H9 (cell line): ENCODE measurements at regions not wholly inside any gene's neighbourhood (a gene's known extent, or its start where the extent isn't known, plus 50 kb on each side); places are given as distances from the start of the nearest gene placed in this dataset.

Experiments
- DNase-seq: peaks from one replicate; pipeline ENCODE4 v3.0.0-alpha.2; 2017
- H2AFZ ChIP-seq: one replicate; pipeline ENCODE4 v1.6.1; 2013; ENCODE audit warnings: mild to moderate bottlenecking, low read length, control low read depth, moderate library complexity
- H2AK5ac ChIP-seq: 2 replicates; pipeline ENCODE4 v1.6.1; 2013; ENCODE audit warnings: low read length, control low read depth, mixed read lengths; ENCODE audit not compliant: insufficient read length
- H2BK120ac ChIP-seq: one replicate; pipeline ENCODE4 v1.6.1; 2013; ENCODE audit warnings: low read depth, mild to moderate bottlenecking, low read length, control low read depth, inconsistent platforms; ENCODE audit not compliant: poor library complexity, severe bottlenecking
- H2BK12ac ChIP-seq: 2 replicates; pipeline ENCODE4 v1.6.1; 2013; ENCODE audit warnings: low read length, control low read depth, mixed read lengths, low read depth; ENCODE audit not compliant: insufficient read length
- H2BK15ac ChIP-seq: 2 replicates; pipeline ENCODE4 v1.6.1; 2013; ENCODE audit warnings: low read depth, low read length, control low read depth
- H2BK20ac ChIP-seq: one replicate; pipeline ENCODE4 v1.6.1; 2013; ENCODE audit warnings: low read depth, mild to moderate bottlenecking, low read length, control low read depth, inconsistent platforms; ENCODE audit not compliant: poor library complexity, severe bottlenecking
- H2BK5ac ChIP-seq: 2 replicates; pipeline ENCODE4 v1.6.1; 2013; ENCODE audit warnings: low read length, control low read depth, mixed read lengths; ENCODE audit not compliant: insufficient read length
- H3K14ac ChIP-seq: 2 replicates; pipeline ENCODE4 v1.6.1; 2013; ENCODE audit warnings: low read length, control low read depth; ENCODE audit not compliant: insufficient read depth
- H3K18ac ChIP-seq: 2 replicates; pipeline ENCODE4 v1.6.1; 2013; ENCODE audit warnings: low read depth, mild to moderate bottlenecking, mixed read lengths, low read length, control low read depth; ENCODE audit not compliant: insufficient read length
- H3K23ac ChIP-seq: 2 replicates; pipeline ENCODE4 v1.6.1; 2013; ENCODE audit warnings: low read length, control low read depth, mixed read lengths, low read depth; ENCODE audit not compliant: insufficient read length
- H3K23me2 ChIP-seq: 2 replicates; pipeline ENCODE4 v1.6.1; 2013; ENCODE audit warnings: low read depth, mild to moderate bottlenecking, mixed read lengths, low read length, control low read depth; ENCODE audit not compliant: insufficient read length, poor library complexity, severe bottlenecking
- H3K27ac ChIP-seq: 2 replicates; pipeline ENCODE4 v1.5.1; 2013; ENCODE audit warnings: low read length, control low read depth, mixed read lengths, low read depth; ENCODE audit not compliant: insufficient read length
- H3K27me3 ChIP-seq: 2 replicates; pipeline ENCODE4 v1.6.1; 2013; ENCODE audit warnings: low read length, control low read depth, inconsistent platforms; ENCODE audit not compliant: insufficient read depth
- H3K4ac ChIP-seq: 2 replicates; pipeline ENCODE4 v1.6.1; 2013; ENCODE audit warnings: low read depth, mild to moderate bottlenecking, control low read depth, inconsistent platforms, low read length, moderate library complexity
- H3K4me1 ChIP-seq: 2 replicates; pipeline ENCODE4 v1.6.1; 2013; ENCODE audit warnings: low read length, control low read depth, inconsistent platforms; ENCODE audit not compliant: insufficient read depth
- H3K4me2 ChIP-seq: 2 replicates; pipeline ENCODE4 v1.6.1; 2013; ENCODE audit warnings: low read length, control low read depth, mixed read lengths; ENCODE audit not compliant: insufficient read length, insufficient read depth
- H3K56ac ChIP-seq: 2 replicates; pipeline ENCODE4 v1.6.1; 2013; ENCODE audit warnings: low read depth, mild to moderate bottlenecking, mixed read lengths, low read length, control low read depth; ENCODE audit not compliant: insufficient read length
- H3K79me1 ChIP-seq: 2 replicates; pipeline ENCODE4 v1.6.1; 2013; ENCODE audit warnings: low read depth, mild to moderate bottlenecking, moderate library complexity, low read length, control low read depth, inconsistent platforms; ENCODE audit not compliant: insufficient read depth, poor library complexity, severe bottlenecking
- H3K79me2 ChIP-seq: 2 replicates; pipeline ENCODE4 v1.6.1; 2013; ENCODE audit warnings: low read length, control low read depth, inconsistent platforms; ENCODE audit not compliant: insufficient read depth
- H3K9ac ChIP-seq: 2 replicates; pipeline ENCODE4 v1.6.1; 2013; ENCODE audit warnings: low read length, control low read depth, mixed read lengths; ENCODE audit not compliant: insufficient read length; ENCODE audit errors: extremely low read depth
- H3K9me3 ChIP-seq: one replicate; pipeline ENCODE4 v1.6.1; 2013; ENCODE audit warnings: low read depth, low read length, inconsistent platforms; ENCODE audit not compliant: control insufficient read depth
- H3T11ph ChIP-seq: one replicate; pipeline ENCODE4 v1.6.1; 2013; ENCODE audit warnings: mild to moderate bottlenecking, low read length, control low read depth, inconsistent platforms
- H4K20me1 ChIP-seq: one replicate; pipeline ENCODE4 v1.6.1; 2013; ENCODE audit not compliant: control insufficient read depth, insufficient read length, insufficient read depth
- H4K5ac ChIP-seq: 2 replicates; pipeline ENCODE4 v1.6.1; 2013; ENCODE audit warnings: low read depth, mild to moderate bottlenecking, mixed read lengths, low read length, control low read depth; ENCODE audit not compliant: insufficient read length
- H4K8ac ChIP-seq: replicated peaks from 2 replicates; pipeline ENCODE4 v1.6.1; 2013; ENCODE audit warnings: low read length, control low read depth, mixed read lengths, low read depth; ENCODE audit not compliant: insufficient read length
- H4K91ac ChIP-seq: 2 replicates; pipeline ENCODE4 v1.6.1; 2013; ENCODE audit warnings: low read depth, mild to moderate bottlenecking, moderate library complexity, mixed read lengths, low read length, control low read depth; ENCODE audit not compliant: insufficient read length
- H3K27ac Mint-ChIP-seq, 3 experiments: 2 replicates in 2 of 3; 3 replicates in 1 of 3; pipeline ENCODE4 v1.8.0; 2020 to 2021; ENCODE audit warnings: mixed read lengths in 3 of 3, mild to moderate bottlenecking in 1 of 3, moderate library complexity in 1 of 3
- H3K27me3 Mint-ChIP-seq: 2 replicates; pipeline ENCODE4 v1.8.0; 2021; ENCODE audit warnings: low read depth, mild to moderate bottlenecking, moderate library complexity, mixed read lengths
- H3K36me3 Mint-ChIP-seq, 3 experiments: 2 replicates in 2 of 3; 3 replicates in 1 of 3; pipeline ENCODE4 v1.8.0; 2020 to 2021; ENCODE audit warnings: low read depth in 3 of 3, mixed read lengths in 3 of 3; ENCODE audit not compliant: insufficient read depth in 1 of 3
- H3K4me1 Mint-ChIP-seq, 2 experiments: 2 replicates each; pipeline ENCODE4 v1.8.0; 2020; ENCODE audit warnings: mixed read lengths in 2 of 2
- H3K4me3 Mint-ChIP-seq, 2 experiments: 2 replicates in 1 of 2; 3 replicates in 1 of 2; pipeline ENCODE4 v1.8.0; 2020 to 2021; ENCODE audit warnings: mild to moderate bottlenecking in 2 of 2, mixed read lengths in 2 of 2, moderate library complexity in 1 of 2
- H3K9me3 Mint-ChIP-seq, 2 experiments: 2 replicates in 1 of 2; 3 replicates in 1 of 2; pipeline ENCODE4 v1.8.0; 2020; ENCODE audit warnings: mild to moderate bottlenecking in 2 of 2, mixed read lengths in 2 of 2, moderate library complexity in 1 of 2
- WGBS: extraction: QIAGEN DNeasy Blood & Tissue Kit; methylation state at CpG from one replicate; pipeline ENCODE4 v1.1.7; 2013; ENCODE audit warnings: missing lambda C conversion rate, low lambda C conversion rate, mixed read lengths; ENCODE audit not compliant: insufficient read length; ENCODE audit errors: extremely low coverage; 5-methylcytosine and 5-hydroxymethylcytosine counted together
- TF ChIP-seq, protein P1 (sequence below): fragments of 200-600 bp; sonication (generic); conservative IDR thresholded peaks from 3 replicates; pipeline ENCODE4 v1.8.0; 2021; ENCODE audit warnings: antibody characterized with exemption, mild to moderate bottlenecking

DNA sequence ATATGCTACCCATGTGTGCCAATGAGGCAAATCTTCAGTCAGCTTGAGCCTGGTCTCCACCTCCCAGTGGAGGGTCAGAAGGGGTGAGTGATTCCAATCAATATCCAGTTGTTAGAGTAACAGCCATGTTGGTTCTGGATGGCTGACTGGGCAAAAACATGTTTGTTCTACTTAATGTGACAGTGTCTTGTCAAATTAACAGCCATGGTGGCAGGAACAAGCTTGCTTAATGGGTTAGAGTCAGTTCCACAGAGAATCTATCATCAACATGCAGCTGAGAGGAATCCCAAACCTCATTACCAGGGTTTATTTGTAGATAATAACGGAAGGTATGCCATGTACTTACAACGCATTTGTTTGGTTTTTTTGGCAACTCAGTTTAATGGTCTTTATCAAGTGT is 133.2 kb downstream of the SLC17A6 start:
- H3K9me3 Mint-ChIP-seq: no peaks in the 10 kb centered on the region
- Histone ChIP-seq H3K14ac (no peak overlapping the region), H3K79me2 (no peaks in the 10 kb centered on the region), H4K8ac (no peak overlapping the region), H2BK5ac (no peak overlapping the region), H3K9ac (no peak overlapping the region), H2BK120ac (no peak overlapping the region), H2AFZ (no peak overlapping the region), H4K91ac (no peak overlapping the region), H3K4me1 (no peaks in the 10 kb centered on the region), H3K56ac (no peak overlapping the region), H3K4ac (no peak overlapping the region), H3K27me3 (no peaks in the 10 kb centered on the region), H4K5ac (no peak overlapping the region), H4K20me1 (no peaks in the 10 kb centered on the region), H3K9me3 (no peaks in the 10 kb centered on the region), H3K27ac (no peak overlapping the region), H2BK12ac (no peak overlapping the region), H3K4me2 (no peak overlapping the region), H2BK20ac (no peak overlapping the region), H3K23me2 (no peaks in the 10 kb centered on the region), H3K18ac (no peak overlapping the region), H3K23ac (no peak overlapping the region), H2AK5ac (no peak overlapping the region), H2BK15ac (no peak overlapping the region), H3K79me1 (no peaks in the 10 kb centered on the region), H3T11ph (no peak overlapping the region)
- H3K36me3 Mint-ChIP-seq: no peaks in the 10 kb centered on the region
- no peaks in the 10 kb centered on the region for H3K27me3 Mint-ChIP-seq
- no peak overlapping the region for H3K27ac Mint-ChIP-seq
- H3K4me1 Mint-ChIP-seq: no peaks in the 10 kb centered on the region
- H3K4me3 Mint-ChIP-seq: no peak overlapping the region
- WGBS: no CpG with 5 or more reads among the region's 2 CpGs
- DNase-seq: no peak
- TF ChIP-seq, protein P1, sequence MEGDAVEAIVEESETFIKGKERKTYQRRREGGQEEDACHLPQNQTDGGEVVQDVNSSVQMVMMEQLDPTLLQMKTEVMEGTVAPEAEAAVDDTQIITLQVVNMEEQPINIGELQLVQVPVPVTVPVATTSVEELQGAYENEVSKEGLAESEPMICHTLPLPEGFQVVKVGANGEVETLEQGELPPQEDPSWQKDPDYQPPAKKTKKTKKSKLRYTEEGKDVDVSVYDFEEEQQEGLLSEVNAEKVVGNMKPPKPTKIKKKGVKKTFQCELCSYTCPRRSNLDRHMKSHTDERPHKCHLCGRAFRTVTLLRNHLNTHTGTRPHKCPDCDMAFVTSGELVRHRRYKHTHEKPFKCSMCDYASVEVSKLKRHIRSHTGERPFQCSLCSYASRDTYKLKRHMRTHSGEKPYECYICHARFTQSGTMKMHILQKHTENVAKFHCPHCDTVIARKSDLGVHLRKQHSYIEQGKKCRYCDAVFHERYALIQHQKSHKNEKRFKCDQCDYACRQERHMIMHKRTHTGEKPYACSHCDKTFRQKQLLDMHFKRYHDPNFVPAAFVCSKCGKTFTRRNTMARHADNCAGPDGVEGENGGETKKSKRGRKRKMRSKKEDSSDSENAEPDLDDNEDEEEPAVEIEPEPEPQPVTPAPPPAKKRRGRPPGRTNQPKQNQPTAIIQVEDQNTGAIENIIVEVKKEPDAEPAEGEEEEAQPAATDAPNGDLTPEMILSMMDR: no peak
